Lung (tissue), 11 donors: ENCODE measurements at regions not wholly inside any gene's neighbourhood (a gene's known extent, or its start where the extent isn't known, plus 50 kb on each side); places are given as distances from the start of the nearest gene placed in this dataset.

Experiments used
- ATAC-seq: fragments of 200-7000 bp; cut with Tn5 transposase; one replicate; pipeline ENCODE4 v1.9.1; 2020; ENCODE audit warnings: moderate number of reproducible peaks; ENCODE audit not compliant: insufficient read depth, low FRiP score
- DNase-seq, 3 donors: peaks; one replicate each; pipeline ENCODE4 v3.0.0-alpha.2; 2013 to 2017
- H3K27ac ChIP-seq, 2 donors: one replicate each; pipeline ENCODE4 v1.5.1; 2013; ENCODE audit warnings: mild to moderate bottlenecking in 2 of 2, moderate library complexity in 2 of 2, control low read depth in 1 of 2, inconsistent platforms in 1 of 2, low read depth in 1 of 2, low read length in 1 of 2
- H3K27me3 ChIP-seq, 3 donors: one replicate each; pipeline ENCODE4 v1.5.1; 2013; ENCODE audit warnings: low read length in 2 of 3; ENCODE audit not compliant: control insufficient read depth in 3 of 3, insufficient read depth in 3 of 3
- H3K36me3 ChIP-seq, 4 donors: one replicate each; pipeline ENCODE4 v1.5.1; 2013; ENCODE audit warnings: low read length in 4 of 4, mild to moderate bottlenecking in 1 of 4, moderate library complexity in 1 of 4; ENCODE audit not compliant: control insufficient read depth in 4 of 4, insufficient read depth in 4 of 4
- H3K4me1 ChIP-seq, 5 donors: one replicate each; pipeline ENCODE4 v1.5.1; 2013; ENCODE audit warnings: low read length in 5 of 5, mild to moderate bottlenecking in 2 of 5, moderate library complexity in 1 of 5; ENCODE audit not compliant: control insufficient read depth in 5 of 5, insufficient read depth in 5 of 5
- H3K4me3 ChIP-seq: one replicate; pipeline ENCODE4 v1.5.1; 2013; ENCODE audit warnings: mild to moderate bottlenecking, control low read depth, moderate library complexity
- H3K9ac ChIP-seq, 2 donors: one replicate each; pipeline ENCODE4 v1.5.1; 2013; ENCODE audit warnings: low read length in 2 of 2, control low read depth in 1 of 2; ENCODE audit not compliant: insufficient read depth in 1 of 2
- H3K9me3 ChIP-seq, 4 donors: one replicate each; pipeline ENCODE4 v1.5.1; 2013; ENCODE audit warnings: low read length in 3 of 4, mild to moderate bottlenecking in 1 of 4, moderate library complexity in 1 of 4; ENCODE audit not compliant: control insufficient read depth in 4 of 4, insufficient read depth in 3 of 4
- CTCF ChIP-seq: IDR thresholded peaks from 2 replicates; pipeline ENCODE4 v1.5.1; 2012; ENCODE audit warnings: mild to moderate bottlenecking; ENCODE audit errors: control extremely low read depth, extremely low read depth
- WGBS, 2 donors: extraction: QIAGEN DNeasy Blood & Tissue Kit; methylation state at CpG; one replicate each; pipeline ENCODE4 v1.1.7; 2013; 5-methylcytosine and 5-hydroxymethylcytosine counted together
- donor health status: control.
- donor health status: control.
- donor health status: Bipolar disorder and iron deficiency.
- donor health status: healthy.
- donor health status: DM: yes; HTN: yes; CAD: no.

GRCh38 chr1:115145226-115145625, 55.9 kb upstream of the TSPAN2 start:
- no peak for TF ChIP-seq CTCF
- H3K4me1 ChIP-seq: peaks cover 0 to 6% (median 0%) of the 10 kb centered on the region in 5 donors
- no peak for DNase-seq

GRCh38 chr1:115144176-115144575, 54.9 kb upstream of the TSPAN2 start:
- H3K4me1 ChIP-seq: peaks cover 0 to 6% (median 0%) of the 10 kb centered on the region in 5 donors
- ATAC-seq (no peak), DNase-seq (no peak)
- TF ChIP-seq CTCF: no peak
- H3K36me3 ChIP-seq: no peaks in the 10 kb centered on the region
- H3K27me3 ChIP-seq: no peaks in the 10 kb centered on the region
- H3K4me3 ChIP-seq: no peak overlapping the region
- no peak overlapping the region for H3K9ac ChIP-seq
- H3K27ac ChIP-seq: no peak overlapping the region
- WGBS, 2 donors: 83 to 84% methylated on average over 2 of the region's 2 CpGs
- H3K9me3 ChIP-seq: no peaks in the 10 kb centered on the region

More at GRCh38 chr1:115145226-115145625, 55.9 kb upstream of the TSPAN2 start:
- no peaks in the 10 kb centered on the region for H3K36me3 ChIP-seq
- H3K27me3 ChIP-seq: no peaks in the 10 kb centered on the region
- no peak overlapping the region for H3K9ac ChIP-seq
- H3K9me3 ChIP-seq: no peaks in the 10 kb centered on the region
- H3K27ac ChIP-seq: no peak overlapping the region
- no peak overlapping the region for H3K4me3 ChIP-seq
- ATAC-seq: no peak
- WGBS, 2 donors: 63 to 84% methylated on average over 1 of the region's 1 CpG

GRCh38 chr1:115142616-115143015, 53.3 kb upstream of the TSPAN2 start:
- Histone ChIP-seq H3K36me3 (no peaks in the 10 kb centered on the region), H3K27me3 (no peaks in the 10 kb centered on the region), H3K4me1 (peaks cover 0 to 6% (median 2%) of the 10 kb centered on the region in 5 donors), H3K4me3 (no peak overlapping the region), H3K9me3 (no peaks in the 10 kb centered on the region), H3K9ac (no peak overlapping the region), H3K27ac (no peak overlapping the region)
- TF ChIP-seq CTCF: no peak
- 59 to 68% methylated on average over 3 of the region's 3 CpGs for WGBS, 2 donors
- DNase-seq: peak in 2 of 3 donors; percentile 44 to 53
- no peak for ATAC-seq

GRCh38 chr1:115141145-115141454, 51.8 kb upstream of the TSPAN2 start:
- Histone ChIP-seq H3K27ac (no peak overlapping the region), H3K27me3 (no peaks in the 10 kb centered on the region), H3K4me1 (peaks cover 0 to 6% (median 2%) of the 10 kb centered on the region in 5 donors), H3K4me3 (no peak overlapping the region), H3K9me3 (no peaks in the 10 kb centered on the region), H3K9ac (no peak overlapping the region), H3K36me3 (no peaks in the 10 kb centered on the region)
- DNase-seq (no peak), ATAC-seq (no peak)
- TF ChIP-seq CTCF: no peak
